Glutamatergic neuron (in vitro differentiated cells): ENCODE measurements at regions not wholly inside any gene's neighbourhood (a gene's known extent, or its start where the extent isn't known, plus 50 kb on each side); places are given as distances from the start of the nearest gene placed in this dataset.

ENCODE experiments used
- DNase-seq: peaks from one replicate; pipeline ENCODE4 v3.0.0; 2022
- H3K27ac Mint-ChIP-seq: one replicate; pipeline ENCODE4 v1.8.0; 2020; ENCODE audit warnings: mild to moderate bottlenecking, mixed read lengths, inconsistent platforms; ENCODE audit not compliant: unreplicated experiment
- H3K27me3 Mint-ChIP-seq: one replicate; pipeline ENCODE4 v1.8.0; 2020; ENCODE audit warnings: mild to moderate bottlenecking, moderate library complexity, mixed read lengths, inconsistent platforms; ENCODE audit not compliant: unreplicated experiment
- H3K36me3 Mint-ChIP-seq: one replicate; pipeline ENCODE4 v1.8.0; 2020; ENCODE audit warnings: mild to moderate bottlenecking, mixed read lengths, inconsistent platforms; ENCODE audit not compliant: unreplicated experiment
- H3K4me1 Mint-ChIP-seq: one replicate; pipeline ENCODE4 v1.8.0; 2020; ENCODE audit warnings: mild to moderate bottlenecking, low read depth, mixed read lengths, inconsistent platforms; ENCODE audit not compliant: unreplicated experiment
- H3K4me3 Mint-ChIP-seq: one replicate; pipeline ENCODE4 v1.8.0; 2020; ENCODE audit warnings: mild to moderate bottlenecking, mixed read lengths, inconsistent platforms; ENCODE audit not compliant: unreplicated experiment
- H3K9me3 Mint-ChIP-seq: one replicate; pipeline ENCODE4 v1.8.0; 2020; ENCODE audit warnings: mild to moderate bottlenecking, moderate library complexity, mixed read lengths, inconsistent platforms; ENCODE audit not compliant: unreplicated experiment
- CTCF ChIP-seq: fragments of 200-600 bp; sonication (generic); IDR thresholded peaks from one replicate; pipeline ENCODE4 v1.5.0; 2021; ENCODE audit not compliant: partially characterized antibody, unreplicated experiment

- no peak for TF ChIP-seq CTCF
- Mint-ChIP-seq H3K27ac (no peak overlapping the region), H3K4me3 (no peak overlapping the region), H3K4me1 (no peaks in the 10 kb centered on the region), H3K36me3 (no peaks in the 10 kb centered on the region), H3K9me3 (no peaks in the 10 kb centered on the region), H3K27me3 (no peaks in the 10 kb centered on the region)
- DNase-seq, result no peak
These were observed 507.9 kb downstream of the IPMK start for GRCh38 chr10:57759777-57760176.

- TF ChIP-seq CTCF, result no peak
- H3K4me1 Mint-ChIP-seq, result no peaks in the 10 kb centered on the region
- H3K9me3 Mint-ChIP-seq, result no peaks in the 10 kb centered on the region
- H3K36me3 Mint-ChIP-seq, result peaks cover 5% of the 10 kb centered on the region
- H3K4me3 Mint-ChIP-seq, result no peak overlapping the region
- no peak for DNase-seq
- no peaks in the 10 kb centered on the region for H3K27me3 Mint-ChIP-seq
- H3K27ac Mint-ChIP-seq, result no peak overlapping the region
These were observed 512.9 kb downstream of the IPMK start for GRCh38 chr10:57754803-57755202.

- Mint-ChIP-seq H3K4me3 (no peak overlapping the region), H3K9me3 (no peaks in the 10 kb centered on the region), H3K4me1 (no peaks in the 10 kb centered on the region), H3K27me3 (no peaks in the 10 kb centered on the region), H3K36me3 (no peaks in the 10 kb centered on the region), H3K27ac (no peak overlapping the region)
- no peak for DNase-seq
- TF ChIP-seq CTCF, result no peak
These were observed 524.0 kb downstream of the IPMK start for GRCh38 chr10:57743711-57744110.

- Mint-ChIP-seq H3K4me1 (no peaks in the 10 kb centered on the region), H3K36me3 (no peaks in the 10 kb centered on the region), H3K9me3 (no peaks in the 10 kb centered on the region), H3K27me3 (peaks cover 1% of the 10 kb centered on the region), H3K4me3 (no peak overlapping the region), H3K27ac (no peak overlapping the region)
- no peak for TF ChIP-seq CTCF
- no peak for DNase-seq
These were observed 525.9 kb downstream of the IPMK start for GRCh38 chr10:57741751-57742150.

- no peak overlapping the region for H3K27ac Mint-ChIP-seq
- no peak overlapping the region for H3K4me3 Mint-ChIP-seq
- TF ChIP-seq CTCF, result no peak
- H3K36me3 Mint-ChIP-seq, result no peaks in the 10 kb centered on the region
- no peaks in the 10 kb centered on the region for H3K4me1 Mint-ChIP-seq
- H3K27me3 Mint-ChIP-seq, result no peaks in the 10 kb centered on the region
- H3K9me3 Mint-ChIP-seq, result peaks cover 1% of the 10 kb centered on the region
- no peak for DNase-seq
These were observed 544.4 kb downstream of the IPMK start for GRCh38 chr10:57723305-57723704.
